Endodermal cell (in vitro differentiated cells): ENCODE measurements at regions not wholly inside any gene's neighbourhood (a gene's known extent, or its start where the extent isn't known, plus 50 kb on each side); places are given as distances from the start of the nearest gene placed in this dataset.

ENCODE experiments used
- DNase-seq: peaks from one replicate; pipeline ENCODE4 v3.0.0-alpha.2; 2017
- H3K27ac ChIP-seq: 2 replicates; pipeline ENCODE4 v1.5.1; 2013; ENCODE audit warnings: mild to moderate bottlenecking, low read depth, low read length, moderate library complexity
- H3K27me3 ChIP-seq: 2 replicates; pipeline ENCODE4 v1.6.1; 2013; ENCODE audit warnings: mild to moderate bottlenecking, low read length, moderate library complexity; ENCODE audit not compliant: insufficient read depth, control insufficient read depth, poor library complexity, severe bottlenecking
- H3K36me3 ChIP-seq: 2 replicates; pipeline ENCODE4 v1.7.0; 2013; ENCODE audit warnings: mild to moderate bottlenecking, low read length, moderate library complexity; ENCODE audit not compliant: control insufficient read depth, insufficient read depth
- H3K4me1 ChIP-seq: one replicate; pipeline ENCODE4 v1.7.0; 2013; ENCODE audit warnings: low read length; ENCODE audit not compliant: control insufficient read depth, insufficient read depth
- H3K4me3 ChIP-seq: 2 replicates; pipeline ENCODE4 v1.5.1; 2013; ENCODE audit warnings: mild to moderate bottlenecking, low read length, moderate library complexity
- H3K9ac ChIP-seq: 2 replicates; pipeline ENCODE4 v1.6.1; 2013; ENCODE audit warnings: mild to moderate bottlenecking, low read length, moderate library complexity; ENCODE audit not compliant: poor library complexity, severe bottlenecking; ENCODE audit errors: extremely low read depth
- H3K9me3 ChIP-seq: 2 replicates; pipeline ENCODE4 v1.6.1; 2013; ENCODE audit warnings: mild to moderate bottlenecking, low read length, moderate library complexity; ENCODE audit not compliant: control insufficient read depth
- H3K27ac Mint-ChIP-seq: 2 replicates; pipeline ENCODE4 v1.8.0; 2020; ENCODE audit warnings: mixed read lengths
- H3K27me3 Mint-ChIP-seq: 2 replicates; pipeline ENCODE4 v1.8.0; 2021; ENCODE audit warnings: mild to moderate bottlenecking, mixed read lengths; ENCODE audit not compliant: insufficient read depth
- H3K36me3 Mint-ChIP-seq: 2 replicates; pipeline ENCODE4 v1.8.0; 2020; ENCODE audit warnings: low read depth, mixed read lengths
- H3K4me1 Mint-ChIP-seq: 2 replicates; pipeline ENCODE4 v1.8.0; 2020; ENCODE audit warnings: mixed read lengths
- H3K4me3 Mint-ChIP-seq: 2 replicates; pipeline ENCODE4 v1.8.0; 2020; ENCODE audit warnings: mild to moderate bottlenecking, moderate library complexity, mixed read lengths
- H3K9me3 Mint-ChIP-seq: 2 replicates; pipeline ENCODE4 v1.8.0; 2020; ENCODE audit warnings: mild to moderate bottlenecking, mixed read lengths
- WGBS, 2 experiments: methylation state at CpG; one replicate each; pipeline versions ENCODE4 v1.1.5 to v1.1.7; 2013; ENCODE audit warnings: missing lambda C conversion rate in 2 of 2, mixed read lengths in 1 of 2; ENCODE audit not compliant: insufficient coverage in 1 of 2, insufficient read length in 1 of 2; 5-methylcytosine and 5-hydroxymethylcytosine counted together
- TF ChIP-seq, protein P1 (sequence below): fragments of 200-600 bp; sonication (generic); conservative IDR thresholded peaks from 2 replicates; pipeline ENCODE4 v1.5.0; 2021; ENCODE audit warnings: antibody characterized with exemption, mild to moderate bottlenecking

GRCh38 chr13:23506071-23506806, 64.0 kb upstream of the TNFRSF19 start:
- H3K9me3 Mint-ChIP-seq: no peaks in the 10 kb centered on the region
- TF ChIP-seq, protein P1, sequence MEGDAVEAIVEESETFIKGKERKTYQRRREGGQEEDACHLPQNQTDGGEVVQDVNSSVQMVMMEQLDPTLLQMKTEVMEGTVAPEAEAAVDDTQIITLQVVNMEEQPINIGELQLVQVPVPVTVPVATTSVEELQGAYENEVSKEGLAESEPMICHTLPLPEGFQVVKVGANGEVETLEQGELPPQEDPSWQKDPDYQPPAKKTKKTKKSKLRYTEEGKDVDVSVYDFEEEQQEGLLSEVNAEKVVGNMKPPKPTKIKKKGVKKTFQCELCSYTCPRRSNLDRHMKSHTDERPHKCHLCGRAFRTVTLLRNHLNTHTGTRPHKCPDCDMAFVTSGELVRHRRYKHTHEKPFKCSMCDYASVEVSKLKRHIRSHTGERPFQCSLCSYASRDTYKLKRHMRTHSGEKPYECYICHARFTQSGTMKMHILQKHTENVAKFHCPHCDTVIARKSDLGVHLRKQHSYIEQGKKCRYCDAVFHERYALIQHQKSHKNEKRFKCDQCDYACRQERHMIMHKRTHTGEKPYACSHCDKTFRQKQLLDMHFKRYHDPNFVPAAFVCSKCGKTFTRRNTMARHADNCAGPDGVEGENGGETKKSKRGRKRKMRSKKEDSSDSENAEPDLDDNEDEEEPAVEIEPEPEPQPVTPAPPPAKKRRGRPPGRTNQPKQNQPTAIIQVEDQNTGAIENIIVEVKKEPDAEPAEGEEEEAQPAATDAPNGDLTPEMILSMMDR: no peak
- no peak overlapping the region for H3K9ac ChIP-seq
- H3K36me3 Mint-ChIP-seq: no peaks in the 10 kb centered on the region
- 80 to 84% methylated on average over 7 to 8 of the region's 8 CpGs for WGBS, 2 experiments
- no peak overlapping the region for H3K4me3 Mint-ChIP-seq
- H3K4me1 Mint-ChIP-seq: peaks cover 26% of the 10 kb centered on the region
- no peak for DNase-seq
- no peak overlapping the region for H3K4me3 ChIP-seq
- H3K4me1 ChIP-seq: peaks cover 20% of the 10 kb centered on the region
- H3K27me3 Mint-ChIP-seq: no peaks in the 10 kb centered on the region
- no peaks in the 10 kb centered on the region for H3K36me3 ChIP-seq
- H3K27ac ChIP-seq: peak overlapping the region; percentile 84
- no peak overlapping the region for H3K27ac Mint-ChIP-seq
- no peaks in the 10 kb centered on the region for H3K9me3 ChIP-seq
- no peaks in the 10 kb centered on the region for H3K27me3 ChIP-seq

DNA sequence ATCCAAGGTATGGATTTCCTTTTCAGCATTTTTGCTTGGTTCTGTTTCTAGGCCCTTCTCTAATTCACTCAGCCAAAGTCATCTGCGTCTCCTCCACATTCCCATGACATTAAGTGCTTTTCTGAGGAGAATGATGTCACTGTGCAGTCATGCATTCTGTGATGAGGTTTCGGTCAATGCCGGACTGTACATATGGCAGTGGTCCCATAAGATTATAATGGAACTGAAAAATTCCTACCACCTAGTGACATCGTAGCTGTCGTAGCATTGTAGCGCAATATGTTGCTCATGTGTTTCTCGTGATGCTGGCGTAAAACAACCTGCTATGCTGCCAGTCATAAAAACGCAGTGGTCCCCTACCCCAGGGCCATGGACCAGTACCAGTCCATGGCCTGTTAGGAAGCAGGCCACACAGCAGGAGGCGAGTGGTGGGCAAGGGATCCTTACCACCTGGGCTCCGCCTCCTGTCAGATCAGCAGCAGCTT, 63.4 kb upstream of the TNFRSF19 start:
- H3K4me1 ChIP-seq: peaks cover 20% of the 10 kb centered on the region

GRCh38 chr13:23509781-23510543, 60.2 kb upstream of the TNFRSF19 start:
- Mint-ChIP-seq H3K27ac (no peak overlapping the region), H3K4me1 (peaks cover 50% of the 10 kb centered on the region), H3K27me3 (no peaks in the 10 kb centered on the region), H3K4me3 (no peak overlapping the region), H3K9me3 (no peaks in the 10 kb centered on the region), H3K36me3 (no peaks in the 10 kb centered on the region)
- H3K9ac ChIP-seq: no peak overlapping the region
- H3K36me3 ChIP-seq: no peaks in the 10 kb centered on the region
- peaks cover 19% of the 10 kb centered on the region for H3K4me1 ChIP-seq
- TF ChIP-seq, protein P1: no peak
- 96 to 100% methylated on average over 4 to 7 of the region's 7 CpGs for WGBS, 2 experiments
- no peaks in the 10 kb centered on the region for H3K27me3 ChIP-seq
- no peaks in the 10 kb centered on the region for H3K9me3 ChIP-seq
- H3K4me3 ChIP-seq: no peak overlapping the region
- no peak overlapping the region for H3K27ac ChIP-seq
- DNase-seq: no peak

More for the DNA sequence above, 63.4 kb upstream of the TNFRSF19 start:
- no peaks in the 10 kb centered on the region for H3K27me3 Mint-ChIP-seq
- peaks cover 29% of the 10 kb centered on the region for H3K4me1 Mint-ChIP-seq
- no peaks in the 10 kb centered on the region for H3K9me3 Mint-ChIP-seq
- DNase-seq: no peak
- no peak overlapping the region for H3K9ac ChIP-seq
- H3K36me3 Mint-ChIP-seq: no peaks in the 10 kb centered on the region
- no peaks in the 10 kb centered on the region for H3K36me3 ChIP-seq
- H3K4me3 Mint-ChIP-seq: no peak overlapping the region
- H3K9me3 ChIP-seq: no peaks in the 10 kb centered on the region
- peak overlapping the region; percentile 84 for H3K27ac ChIP-seq
- TF ChIP-seq, protein P1: no peak
- H3K4me3 ChIP-seq: no peak overlapping the region
- no peak overlapping the region for H3K27ac Mint-ChIP-seq
- no peaks in the 10 kb centered on the region for H3K27me3 ChIP-seq
- WGBS, 2 experiments: 85 to 87% methylated on average over 11 of the region's 11 CpGs
